ENCODE measurements at regions not wholly inside any gene's neighbourhood (a gene's known extent, or its start where the extent isn't known, plus 50 kb on each side); places are given as distances from the start of the nearest gene placed in this dataset.

GRCh38 chr7:3196629-3197400, 104.2 kb upstream of the SDK1 start:
- DNase-seq (ENCODE audit: low spot score): no peak
- Mint-ChIP-seq H3K27me3 (ENCODE audit: low read depth) (peaks cover 3% of the 10 kb centered on the region; the same call in 1 of the 2 replicates), H3K4me3 (no peak overlapping the region), H3K36me3 (peaks cover 18% of the 10 kb centered on the region), H3K27ac (peak overlapping the region; percentile 43; the same call in 1 of the 2 replicates), H3K4me1 (peaks cover 61% of the 10 kb centered on the region), H3K9me3 (peaks cover 31% of the 10 kb centered on the region)
- CTCF ChIA-PET: interaction anchor here (1.2 to 1.8 kb wide), 3 partner anchors 21 to 203 kb away, joined by 4 to 7 read pairs (median 4); no protein-coding TSS in a partner anchor
- no peak for ATAC-seq
- POLR2A ChIA-PET: interaction anchor here (0.9 kb wide), 1 partner anchor 46 kb away, joined by 4 read pairs; no protein-coding TSS in a partner anchor
- peak; percentile 51; the same call in 1 of the 2 replicates for TF ChIP-seq ZNF121 (CRISPR knock-in tag; IDR thresholded peaks at IDR 0.05)
- no peak for TF ChIP-seq USF2 (CRISPR knock-in tag; IDR thresholded peaks at IDR 0.05)
- TF ChIP-seq ZNF263 (CRISPR knock-in tag; IDR thresholded peaks at IDR 0.05; ENCODE audit: low read depth): no peak

- H3K27ac Mint-ChIP-seq: no peak overlapping the region; the same call in 1 of the 2 replicates
- H3K36me3 Mint-ChIP-seq: peaks cover 18% of the 10 kb centered on the region
- ChIA-PET CTCF (interaction anchor here (0.6 to 1.8 kb wide), 6 partner anchors 11 to 746 kb away, joined by 3 to 7 read pairs (median 4); no protein-coding TSS in a partner anchor), POLR2A (interaction anchor here (0.6 to 0.9 kb wide), 2 partner anchors 46 to 57 kb away, joined by 3 to 4 read pairs; no protein-coding TSS in a partner anchor)
- peaks cover 54% of the 10 kb centered on the region for H3K4me1 Mint-ChIP-seq
- ATAC-seq: no peak
- peaks cover 3% of the 10 kb centered on the region; the same call in 1 of the 2 replicates for H3K27me3 Mint-ChIP-seq (ENCODE audit: low read depth)
- H3K4me3 Mint-ChIP-seq: no peak overlapping the region
- TF ChIP-seq E2F1 (CRISPR knock-in tag; IDR thresholded peaks at IDR 0.05) (no peak), USF2 (CRISPR knock-in tag; IDR thresholded peaks at IDR 0.05) (0 out of 2 replicates have a peak, but pooled peaks have one; percentile 7), ZMAT4 (CRISPR knock-in tag; IDR thresholded peaks at IDR 0.05) (no peak)
- DNase-seq (ENCODE audit: low spot score): no peak
- H3K9me3 Mint-ChIP-seq: peaks cover 31% of the 10 kb centered on the region
Observed at GRCh38 chr7:3197567-3198213, 103.4 kb upstream of the SDK1 start.

- Mint-ChIP-seq H3K4me1 (peaks cover 50% of the 10 kb centered on the region), H3K27me3 (ENCODE audit: low read depth) (peaks cover under 1% of the 10 kb centered on the region; the same call in 1 of the 2 replicates), H3K9me3 (peaks cover 28% of the 10 kb centered on the region), H3K36me3 (peaks cover 13% of the 10 kb centered on the region), H3K4me3 (no peak overlapping the region), H3K27ac (no peak overlapping the region)
- no peak for ATAC-seq
- ChIA-PET POLR2A (interaction anchor here (0.6 kb wide), 1 partner anchor 58 kb away, joined by 3 read pairs; no protein-coding TSS in a partner anchor), CTCF (interaction anchor here (0.6 to 1.8 kb wide), 5 partner anchors 11 to 747 kb away, joined by 3 to 7 read pairs (median 4); no protein-coding TSS in a partner anchor)
- no peak for DNase-seq (ENCODE audit: low spot score)
- TF ChIP-seq AFF4 (CRISPR knock-in tag; IDR thresholded peaks at IDR 0.05; ENCODE audit: borderline replicate concordance): no peak
- no peak for TF ChIP-seq ZNF396 (CRISPR knock-in tag; IDR thresholded peaks at IDR 0.05; ENCODE audit: borderline replicate concordance)
- TF ChIP-seq ZSCAN18 (CRISPR knock-in tag; IDR thresholded peaks at IDR 0.05): no peak
- TF ChIP-seq JAZF1 (CRISPR knock-in tag; IDR thresholded peaks at IDR 0.05): no peak
- no peak for TF ChIP-seq CDX4 (CRISPR knock-in tag; IDR thresholded peaks at IDR 0.05; ENCODE audit: borderline replicate concordance)
- TF ChIP-seq ZBTB21 (CRISPR knock-in tag; IDR thresholded peaks at IDR 0.05; ENCODE audit: borderline replicate concordance): no peak
- no peak for TF ChIP-seq JUN (CRISPR knock-in tag; IDR thresholded peaks at IDR 0.05)
- no peak for TF ChIP-seq ZNF416 (CRISPR knock-in tag; IDR thresholded peaks at IDR 0.05)
- TF ChIP-seq ELF4 (CRISPR knock-in tag; IDR thresholded peaks at IDR 0.05; ENCODE audit: low read depth): no peak
- TF ChIP-seq MAX (CRISPR knock-in tag; IDR thresholded peaks at IDR 0.05): no peak
- TF ChIP-seq HMGXB4 (CRISPR knock-in tag; IDR thresholded peaks at IDR 0.05): no peak
Observed at GRCh38 chr7:3198316-3198715, 102.7 kb upstream of the SDK1 start.

All from WTC11 (cell line).